ENCODE measurements at regions not wholly inside any gene's neighbourhood (a gene's known extent, or its start where the extent isn't known, plus 50 kb on each side); places are given as distances from the start of the nearest gene placed in this dataset.
A peak's percentile ranks its signal among the peaks of the same experiment; 100 is the strongest.
"Not testable (repeated sequence)": the region's sequence is repeated elsewhere in the genome, so short reads cannot be mapped to it uniquely, and the experiment has no call there.

GRCh38 chr6:82511546-82511945 lies 147.9 kb downstream of the TPBG start:
- DNase-seq = no peak

DNA sequence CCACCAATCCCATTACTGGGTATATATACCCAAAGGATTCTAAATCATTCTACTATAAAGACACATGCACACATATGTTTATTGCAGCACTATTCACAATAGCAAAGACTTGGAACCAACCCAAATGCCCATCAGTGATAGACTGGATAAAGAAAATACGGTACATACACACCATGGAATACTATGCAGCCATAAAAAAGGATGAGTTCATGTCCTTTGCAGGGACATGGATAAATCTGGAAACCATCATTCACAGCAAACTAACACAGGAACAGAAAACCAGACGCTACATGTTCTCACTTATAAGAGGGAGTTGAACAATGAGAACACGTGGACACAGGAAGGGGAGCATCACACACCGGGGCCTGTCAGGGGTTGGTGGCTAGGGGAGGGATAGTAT lies 154.3 kb downstream of the TPBG start:
- not testable (repeated sequence) for DNase-seq

- no peak for DNase-seq
Observed at GRCh38 chr6:82521369-82521768, 157.8 kb downstream of the TPBG start.

DNA sequence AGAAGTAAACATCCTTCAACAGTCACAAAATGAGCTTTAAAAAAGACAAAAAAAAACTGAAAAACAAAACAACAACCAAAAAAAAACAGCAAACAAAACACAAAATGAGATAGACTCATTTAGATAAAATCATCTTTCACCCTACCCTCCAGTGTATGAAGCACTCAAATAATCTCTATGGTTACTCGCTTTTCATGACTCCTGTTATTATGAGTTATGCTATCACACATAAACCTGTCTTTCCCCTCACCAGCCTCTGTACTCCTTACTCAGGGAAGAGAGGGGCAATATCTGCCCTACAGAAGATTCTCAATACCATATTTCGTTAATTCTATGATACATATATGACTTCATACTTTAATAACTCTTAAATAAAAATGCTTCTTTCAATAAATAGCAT lies 158.2 kb downstream of the TPBG start:
- DNase-seq = no peak

- no peak for DNase-seq
Observed at GRCh38 chr6:82524031-82524430, 160.4 kb downstream of the TPBG start.

- no peak for DNase-seq
Observed at GRCh38 chr6:82525775-82526495, 162.3 kb downstream of the TPBG start.

GRCh38 chr6:82529960-82530460 lies 166.4 kb downstream of the TPBG start:
- DNase-seq = not testable (repeated sequence)

- no peak for DNase-seq
Observed at GRCh38 chr6:82534876-82535275, 171.3 kb downstream of the TPBG start.

GRCh38 chr6:82549480-82549879 lies 185.9 kb downstream of the TPBG start:
- DNase-seq = not testable (repeated sequence)

- DNase-seq = not testable (repeated sequence)
Observed at GRCh38 chr6:82551311-82551710, 187.7 kb downstream of the TPBG start.

GRCh38 chr6:82551831-82552230 lies 188.2 kb downstream of the TPBG start:
- DNase-seq = no peak

DNA sequence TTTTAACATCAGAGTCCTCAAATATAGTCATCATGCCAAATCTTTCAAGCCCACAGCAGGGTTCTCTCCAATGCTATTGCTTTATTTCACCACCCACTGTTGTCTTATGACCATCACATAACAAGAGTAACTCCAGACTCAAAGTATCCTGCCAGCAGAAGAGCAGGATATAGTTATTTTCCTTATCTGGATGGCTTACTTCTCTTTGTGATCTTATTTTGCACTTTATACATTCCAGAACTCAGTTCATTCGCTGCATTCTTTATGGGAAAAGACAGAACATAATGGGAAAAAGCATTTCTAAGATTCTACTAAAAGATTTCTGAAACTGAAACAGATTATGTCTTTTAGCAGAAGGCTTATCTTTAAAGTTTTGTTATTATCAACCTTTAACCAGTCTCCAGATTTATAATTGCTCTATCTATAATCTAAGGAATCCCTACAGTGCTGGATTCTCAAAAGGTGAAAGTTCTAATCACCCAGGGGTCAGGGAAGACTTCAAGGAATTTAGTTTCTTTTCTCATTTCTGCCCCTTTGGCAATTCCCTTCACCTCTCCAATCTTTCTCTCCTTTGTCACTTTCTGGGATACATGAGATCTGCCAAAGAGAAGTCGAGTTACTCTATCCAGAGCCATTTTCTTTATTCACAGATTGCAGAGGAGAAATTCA lies 190.4 kb downstream of the TPBG start:
- DNase-seq = no peak

- DNase-seq = no peak
Observed at GRCh38 chr6:82554666-82555065, 191.0 kb downstream of the TPBG start.

GRCh38 chr6:82555801-82556200 lies 192.2 kb downstream of the TPBG start:
- DNase-seq = no peak

GRCh38 chr6:82558531-82558930 lies 194.9 kb downstream of the TPBG start:
- not testable (repeated sequence) for DNase-seq

GRCh38 chr6:82567621-82568020 lies 204.0 kb downstream of the TPBG start:
- DNase-seq = no peak

GRCh38 chr6:82568290-82568993 lies 204.8 kb downstream of the TPBG start:
- peak; percentile 10 for DNase-seq

- DNase-seq = no peak
Observed at GRCh38 chr6:82569022-82569421, 205.4 kb downstream of the TPBG start.

- DNase-seq = no peak
Observed at GRCh38 chr6:82570083-82570482, 206.5 kb downstream of the TPBG start.

DNA sequence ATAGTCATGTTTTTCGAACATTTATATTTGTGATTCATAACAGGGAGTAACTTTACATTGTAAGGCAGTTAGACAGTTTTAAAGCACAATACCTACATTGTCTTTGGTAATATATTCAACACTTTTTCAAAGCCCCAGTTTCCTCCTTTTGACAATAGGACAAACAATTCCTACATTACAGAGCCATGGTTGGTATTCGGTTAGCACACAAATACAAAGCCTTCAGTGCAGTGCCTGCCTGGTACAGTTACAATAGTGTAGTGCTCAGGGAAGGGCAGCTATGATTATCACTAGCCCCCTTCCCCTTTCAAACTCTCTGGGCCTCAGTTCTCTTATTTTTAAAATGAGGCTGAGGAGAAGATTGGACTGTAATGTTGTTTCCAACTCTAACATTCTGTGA lies 207.8 kb downstream of the TPBG start:
- no peak for DNase-seq

DNA sequence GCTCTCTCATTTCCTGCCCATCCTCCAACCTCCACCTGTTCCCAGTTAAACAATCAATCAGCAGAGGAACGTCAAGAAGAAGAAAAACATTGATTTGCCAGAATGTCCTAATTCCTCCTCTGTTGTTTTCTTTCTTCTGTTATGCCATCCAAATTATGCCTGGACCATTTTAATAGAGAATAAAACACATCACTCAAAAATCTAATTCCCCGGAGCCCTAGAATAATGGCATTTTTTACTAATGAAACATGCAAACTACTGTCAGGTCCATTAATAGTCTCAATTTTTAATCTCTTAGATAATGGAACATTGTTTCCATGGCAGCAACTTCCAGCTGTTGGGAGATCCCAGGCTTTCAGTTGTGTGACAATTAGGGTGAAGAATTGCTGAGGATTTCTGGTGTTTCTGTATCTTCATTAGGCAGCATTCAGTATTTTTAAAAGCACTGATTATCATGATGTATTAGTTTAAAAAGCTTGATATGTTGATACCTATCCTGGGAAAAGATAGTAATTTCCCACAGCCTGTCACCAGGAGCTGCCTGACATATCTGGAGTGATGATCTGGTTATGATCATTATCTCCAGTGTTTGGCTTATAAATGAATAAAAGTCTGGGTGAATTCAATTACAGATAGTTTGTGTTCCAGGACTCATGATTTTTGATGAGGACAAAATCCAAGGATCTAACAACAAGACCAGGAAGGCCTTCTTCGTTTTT lies 209.8 kb downstream of the TPBG start:
- no peak for DNase-seq

DNA sequence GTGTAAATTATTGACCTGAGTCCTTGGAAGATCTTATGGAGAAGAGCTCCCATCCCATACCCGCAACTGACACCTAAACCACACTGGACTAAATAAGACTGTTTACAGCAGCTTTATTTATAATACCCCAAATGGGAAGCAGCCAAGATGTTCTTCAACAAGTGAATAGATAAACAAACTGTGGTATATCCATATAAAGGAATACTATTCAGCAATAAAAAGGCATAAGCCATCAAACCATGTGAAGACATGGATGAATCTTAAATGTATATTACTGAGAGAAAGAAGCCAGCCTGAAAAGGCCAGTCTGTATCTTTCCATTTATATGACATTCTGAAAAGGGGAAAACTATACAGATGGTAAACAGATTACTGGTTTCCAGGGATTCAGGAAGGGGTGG lies 212.7 kb downstream of the TPBG start:
- DNase-seq = no peak

GRCh38 chr6:82584194-82584695 lies 220.6 kb downstream of the TPBG start:
- DNase-seq = peak; percentile 11
